BLaER1 treated with 17β-estradiol and CSF1 and Interleukin-3, amounts not matched to agents 10 nM and 100 nM (cell line): ENCODE measurements at regions not wholly inside any gene's neighbourhood (a gene's known extent, or its start where the extent isn't known, plus 50 kb on each side); places are given as distances from the start of the nearest gene placed in this dataset.
"Not testable (repeated sequence)": the region's sequence is repeated elsewhere in the genome, so short reads cannot be mapped to it uniquely, and the experiment has no call there.

ENCODE experiments used
- H3K27ac ChIP-seq, 11 experiments: shearing (Covaris generic); formaldehyde crosslinking; 2 replicates each; pipeline ENCODE4 v1.8.1; 2022
- H3K27me3 ChIP-seq, 11 experiments: shearing (Covaris generic); formaldehyde crosslinking; 2 replicates each; pipeline ENCODE4 v1.8.1; 2022
- H3K36me3 ChIP-seq, 11 experiments: shearing (Covaris generic); formaldehyde crosslinking; 2 replicates each; pipeline ENCODE4 v1.8.1; 2022
- H3K4me1 ChIP-seq, 10 experiments: shearing (Covaris generic); formaldehyde crosslinking; 2 replicates each; pipeline ENCODE4 v1.8.1; 2022
- H3K4me2 ChIP-seq, 11 experiments: shearing (Covaris generic); formaldehyde crosslinking; 2 replicates each; pipeline ENCODE4 v1.8.1; 2022
- H3K4me3 ChIP-seq, 10 experiments: shearing (Covaris generic); formaldehyde crosslinking; 2 replicates each; pipeline ENCODE4 v1.8.1; 2022
- H3K9ac ChIP-seq, 11 experiments: shearing (Covaris generic); formaldehyde crosslinking; 2 replicates each; pipeline ENCODE4 v1.8.1; 2022
- H3K9me3 ChIP-seq, 11 experiments: shearing (Covaris generic); formaldehyde crosslinking; replicated peaks in 1 of 11; 2 replicates each; pipeline ENCODE4 v1.8.1; 2022
- H4K20me1 ChIP-seq, 11 experiments: shearing (Covaris generic); formaldehyde crosslinking; 2 replicates each; pipeline ENCODE4 v1.8.1; 2022
- Cebpa-rat ChIP-seq, 11 experiments: shearing (Covaris generic); IDR thresholded peaks; 2 replicates each; pipeline ENCODE4 v1.8.1; 2022

DNA sequence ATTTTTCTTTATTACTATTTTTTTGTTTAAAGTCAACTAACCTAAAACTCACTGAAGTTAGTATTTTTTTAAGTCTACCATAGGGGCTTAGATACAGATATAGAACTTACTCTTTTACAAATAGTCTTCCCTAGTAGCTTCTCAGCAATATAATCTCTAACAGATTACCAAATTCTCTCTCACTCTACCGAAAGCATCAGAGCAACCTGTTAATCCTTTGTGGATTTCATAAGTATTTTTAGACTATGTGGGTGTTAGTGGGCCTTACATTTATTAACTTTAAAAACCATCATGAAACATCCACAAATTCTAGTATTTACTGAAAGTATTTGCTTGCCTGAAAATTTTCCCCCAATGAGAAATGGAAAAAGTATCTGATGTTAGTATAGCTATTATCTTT lies 84.6 kb upstream of the TFPI start:
- no peak overlapping the region for H3K4me3 ChIP-seq
- no peaks in the 10 kb centered on the region for H3K4me1 ChIP-seq
- H4K20me1 ChIP-seq: no peaks in the 10 kb centered on the region
- H3K27me3 ChIP-seq: no peaks in the 10 kb centered on the region
- no peak for TF ChIP-seq Cebpa-rat (IDR thresholded peaks at IDR 0.05)
- H3K27ac ChIP-seq: no peak overlapping the region
- no peak overlapping the region for H3K4me2 ChIP-seq
- peaks cover 7 to 16% (median 9%) of the 10 kb centered on the region in 11 experiments; a peak in 19 of 22 replicates for H3K9me3 ChIP-seq
- H3K9ac ChIP-seq: no peak overlapping the region
- no peaks in the 10 kb centered on the region for H3K36me3 ChIP-seq

GRCh38 chr2:187640926-187641510 lies 86.8 kb upstream of the TFPI start:
- no peaks in the 10 kb centered on the region for H3K27me3 ChIP-seq
- no peak for TF ChIP-seq Cebpa-rat (IDR thresholded peaks at IDR 0.05)
- no peak overlapping the region for H3K27ac ChIP-seq
- no peaks in the 10 kb centered on the region for H3K36me3 ChIP-seq
- no peak overlapping the region for H3K4me3 ChIP-seq
- H4K20me1 ChIP-seq: no peaks in the 10 kb centered on the region
- H3K9ac ChIP-seq: no peak overlapping the region
- peaks cover 7 to 16% (median 9%) of the 10 kb centered on the region in 11 experiments; a peak in 19 of 22 replicates for H3K9me3 ChIP-seq
- no peaks in the 10 kb centered on the region for H3K4me1 ChIP-seq
- H3K4me2 ChIP-seq: no peak overlapping the region

DNA sequence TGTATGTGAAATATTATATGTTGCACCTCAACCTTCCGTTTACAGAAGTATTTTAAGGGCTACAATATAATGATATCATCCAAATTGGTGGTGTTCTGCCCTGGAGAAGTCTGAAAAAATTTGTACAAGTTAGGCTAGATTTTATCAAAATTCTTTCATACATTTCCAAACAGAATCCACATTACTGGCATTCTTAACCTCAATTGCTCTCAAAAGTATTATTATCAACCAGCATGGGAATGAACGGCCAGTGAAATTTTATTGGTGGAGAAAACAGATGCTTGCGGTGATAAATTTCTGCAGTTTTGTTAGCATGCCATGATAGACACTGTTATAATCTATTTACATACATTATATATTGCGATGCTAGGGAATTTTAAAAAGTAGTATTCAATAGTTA lies 88.3 kb upstream of the TFPI start:
- no peaks in the 10 kb centered on the region for H3K27me3 ChIP-seq
- H3K27ac ChIP-seq: no peak overlapping the region
- H3K4me3 ChIP-seq: no peak overlapping the region
- H4K20me1 ChIP-seq: no peaks in the 10 kb centered on the region
- peaks cover 4 to 6% (median 5%) of the 10 kb centered on the region in 11 experiments; a peak in 19 of 22 replicates for H3K9me3 ChIP-seq
- no peak overlapping the region for H3K9ac ChIP-seq
- no peak overlapping the region for H3K4me2 ChIP-seq
- H3K36me3 ChIP-seq: no peaks in the 10 kb centered on the region
- no peak for TF ChIP-seq Cebpa-rat (IDR thresholded peaks at IDR 0.05)
- H3K4me1 ChIP-seq: no peaks in the 10 kb centered on the region

- Histone ChIP-seq H3K27me3 (no peaks in the 10 kb centered on the region), H3K4me3 (no peak overlapping the region), H3K36me3 (no peaks in the 10 kb centered on the region), H4K20me1 (no peaks in the 10 kb centered on the region), H3K9ac (no peak overlapping the region), H3K4me2 (no peak overlapping the region), H3K27ac (no peak overlapping the region), H3K9me3 (no peaks in the 10 kb centered on the region), H3K4me1 (no peaks in the 10 kb centered on the region)
- TF ChIP-seq Cebpa-rat (IDR thresholded peaks at IDR 0.05): no peak
Measured at GRCh38 chr2:187644486-187644885, 90.3 kb upstream of the TFPI start.

GRCh38 chr2:187644981-187645380 lies 90.7 kb upstream of the TFPI start:
- Histone ChIP-seq H3K9ac (no peak overlapping the region), H3K9me3 (no peaks in the 10 kb centered on the region), H3K36me3 (no peaks in the 10 kb centered on the region), H3K4me1 (no peaks in the 10 kb centered on the region), H3K4me2 (no peak overlapping the region), H4K20me1 (no peaks in the 10 kb centered on the region), H3K4me3 (no peak overlapping the region), H3K27me3 (no peaks in the 10 kb centered on the region), H3K27ac (no peak overlapping the region)
- TF ChIP-seq Cebpa-rat (IDR thresholded peaks at IDR 0.05): no peak

GRCh38 chr2:187646556-187646955 lies 92.3 kb upstream of the TFPI start:
- Histone ChIP-seq H4K20me1 (no peaks in the 10 kb centered on the region), H3K9me3 (no peaks in the 10 kb centered on the region)

GRCh38 chr2:187654535-187654934 lies 100.3 kb upstream of the TFPI start:
- no peak overlapping the region for H3K4me2 ChIP-seq
- no peak for TF ChIP-seq Cebpa-rat (IDR thresholded peaks at IDR 0.05)
- H4K20me1 ChIP-seq: no peaks in the 10 kb centered on the region
- no peak overlapping the region for H3K4me3 ChIP-seq
- no peaks in the 10 kb centered on the region for H3K27me3 ChIP-seq
- no peak overlapping the region for H3K27ac ChIP-seq
- H3K9ac ChIP-seq: no peak overlapping the region
- no peaks in the 10 kb centered on the region for H3K9me3 ChIP-seq
- no peaks in the 10 kb centered on the region for H3K36me3 ChIP-seq
- H3K4me1 ChIP-seq: no peaks in the 10 kb centered on the region

More at GRCh38 chr2:187646556-187646955, 92.3 kb upstream of the TFPI start:
- no peak overlapping the region for H3K27ac ChIP-seq
- no peak overlapping the region for H3K4me3 ChIP-seq
- no peak overlapping the region for H3K9ac ChIP-seq
- no peak overlapping the region for H3K4me2 ChIP-seq
- no peaks in the 10 kb centered on the region for H3K36me3 ChIP-seq
- no peaks in the 10 kb centered on the region for H3K27me3 ChIP-seq
- H3K4me1 ChIP-seq: no peaks in the 10 kb centered on the region
- TF ChIP-seq Cebpa-rat (IDR thresholded peaks at IDR 0.05): no peak

- Histone ChIP-seq H3K9me3 (no peaks in the 10 kb centered on the region), H3K36me3 (no peaks in the 10 kb centered on the region), H3K4me2 (no peak overlapping the region), H3K27ac (no peak overlapping the region), H3K27me3 (no peaks in the 10 kb centered on the region), H4K20me1 (no peaks in the 10 kb centered on the region), H3K4me3 (no peak overlapping the region), H3K9ac (no peak overlapping the region), H3K4me1 (no peaks in the 10 kb centered on the region)
- no peak for TF ChIP-seq Cebpa-rat (IDR thresholded peaks at IDR 0.05)
Measured at GRCh38 chr2:187655001-187655400, 100.8 kb upstream of the TFPI start.

DNA sequence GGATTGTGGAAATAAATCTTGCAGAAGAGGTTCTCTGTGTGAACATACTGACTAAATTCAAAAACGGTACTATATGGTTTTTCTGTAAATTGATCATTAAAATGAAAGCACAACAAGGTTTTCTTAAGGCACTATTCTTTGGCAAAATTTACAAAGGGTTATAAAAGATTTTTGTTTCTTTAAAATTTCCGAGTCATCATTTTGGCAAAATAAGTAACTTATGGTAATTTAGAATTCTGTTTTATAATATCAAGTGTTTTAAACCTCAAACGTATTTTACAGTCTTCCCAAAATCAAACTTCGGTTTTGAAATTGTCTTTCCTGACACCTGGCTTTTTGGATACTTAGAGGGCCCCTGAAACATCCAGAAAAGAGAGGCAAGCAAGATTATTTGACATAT lies 101.9 kb upstream of the TFPI start:
- Histone ChIP-seq H3K27me3 (no peaks in the 10 kb centered on the region), H3K36me3 (no peaks in the 10 kb centered on the region), H3K4me1 (no peaks in the 10 kb centered on the region), H3K4me3 (no peak overlapping the region), H3K9ac (no peak overlapping the region), H3K27ac (no peak overlapping the region), H3K9me3 (no peaks in the 10 kb centered on the region), H3K4me2 (no peak overlapping the region), H4K20me1 (no peaks in the 10 kb centered on the region)
- TF ChIP-seq Cebpa-rat (IDR thresholded peaks at IDR 0.05): no peak

DNA sequence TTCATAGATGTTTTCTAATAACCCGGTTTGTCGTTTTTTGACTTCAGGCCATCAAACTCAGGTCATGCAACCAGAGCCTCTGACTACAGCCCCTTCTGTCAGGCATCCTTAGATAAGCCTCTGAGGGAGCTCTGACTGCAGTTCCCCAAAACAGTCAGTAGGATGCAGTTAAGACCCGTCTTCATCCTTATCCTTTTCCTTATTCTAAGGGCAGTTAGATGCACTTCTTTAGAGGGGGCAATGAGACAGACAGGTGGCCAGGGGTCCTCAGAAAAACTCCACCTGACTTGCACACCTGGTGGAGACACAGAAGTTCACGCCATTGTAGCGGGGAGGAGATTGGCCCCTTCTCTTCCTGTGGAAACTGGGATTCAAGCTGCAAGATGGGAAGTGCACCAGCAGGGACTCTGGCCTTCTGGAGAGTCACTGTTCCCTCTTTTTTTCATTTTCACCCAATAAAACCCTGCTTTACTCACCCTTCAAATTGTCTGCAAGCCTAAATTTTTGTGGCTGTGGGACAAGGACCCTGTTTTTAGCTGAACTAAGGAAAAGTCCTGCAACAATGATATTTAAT lies 104.8 kb upstream of the TFPI start:
- H4K20me1 ChIP-seq: no peaks in the 10 kb centered on the region
- no peak overlapping the region for H3K4me3 ChIP-seq
- H3K9me3 ChIP-seq: peaks cover 0 to 5% (median 0%) of the 10 kb centered on the region in 11 experiments; a peak in 2 of 22 replicates
- no peak for TF ChIP-seq Cebpa-rat (IDR thresholded peaks at IDR 0.05)
- H3K4me2 ChIP-seq: no peak overlapping the region
- no peaks in the 10 kb centered on the region for H3K4me1 ChIP-seq
- H3K27me3 ChIP-seq: no peaks in the 10 kb centered on the region
- H3K27ac ChIP-seq: no peak overlapping the region
- no peaks in the 10 kb centered on the region for H3K36me3 ChIP-seq
- no peak overlapping the region for H3K9ac ChIP-seq

- not testable (repeated sequence) for H3K9ac ChIP-seq, H4K20me1 ChIP-seq, H3K36me3 ChIP-seq, H3K4me1 ChIP-seq, H3K4me2 ChIP-seq, H3K27me3 ChIP-seq, H3K9me3 ChIP-seq, H3K4me3 ChIP-seq, H3K27ac ChIP-seq
Measured at GRCh38 chr2:187676050-187676449, 121.8 kb upstream of the TFPI start.
